Esophagus muscularis mucosa (tissue), 4 donors: ENCODE measurements at regions not wholly inside any gene's neighbourhood (a gene's known extent, or its start where the extent isn't known, plus 50 kb on each side); places are given as distances from the start of the nearest gene placed in this dataset.

ENCODE experiments used
- CTCF ChIP-seq, 3 experiments: fragments of 200-600 bp in 2 of 3; fragments of 450-650 bp in 1 of 3; sonication (generic) in 2 of 3; IDR thresholded peaks; one replicate each; pipeline ENCODE4 v1.5.1; 2017 to 2019; ENCODE audit warnings: antibody characterized with exemption in 3 of 3, mild to moderate bottlenecking in 2 of 3, moderate library complexity in 1 of 3
- EP300 ChIP-seq: sonication (generic); formaldehyde crosslinking; IDR thresholded peaks from one replicate; pipeline ENCODE4 v1.6.1; 2017; ENCODE audit warnings: antibody characterized with exemption
- POLR2A ChIP-seq: fragments of 450-650 bp; IDR thresholded peaks from one replicate; pipeline ENCODE4 v1.6.1; 2017; ENCODE audit warnings: antibody characterized with exemption, moderate library complexity, mild to moderate bottlenecking, low read depth

- TF ChIP-seq POLR2A (no peak), CTCF (IDR thresholded peaks at IDR 0.05) (no peak), EP300 (no peak)
Observed at GRCh38 chr1:112255080-112255479, 140.9 kb upstream of the CTTNBP2NL start.
